Natural killer cell treated with Interleukin-12 subunit alpha and Interleukin-12 subunit beta and Interleukin-15 and Interleukin-18, amount 100 ng/mL, for 72 hours (primary cell): ENCODE measurements at regions not wholly inside any gene's neighbourhood (a gene's known extent, or its start where the extent isn't known, plus 50 kb on each side); places are given as distances from the start of the nearest gene placed in this dataset.
"Not testable (repeated sequence)": the region's sequence is repeated elsewhere in the genome, so short reads cannot be mapped to it uniquely, and the experiment has no call there.

Experiments used
- ATAC-seq, 2 donors: fragments of 150-1000 bp; cut with Tn5 transposase in 1 of 2; sonication (Bioruptor Pico), chemical (Tn5 transposase) in 1 of 2; 2 replicates each; pipeline ENCODE4 v1.10.0; 2021
- DNase-seq: peaks from one replicate; pipeline ENCODE4 v3.0.0; 2022; ENCODE audit warnings: low spot score
- H3K27ac Mint-ChIP-seq, 2 donors: 1 replicate in 1 of 2; 2 replicates in 1 of 2; pipeline ENCODE4 v1.8.0; 2022; ENCODE audit warnings: mixed read lengths in 2 of 2, mild to moderate bottlenecking in 1 of 2, moderate library complexity in 1 of 2
- H3K27me3 Mint-ChIP-seq, 2 donors: 1 replicate in 1 of 2; 2 replicates in 1 of 2; pipeline ENCODE4 v1.8.0; 2022; ENCODE audit warnings: mixed read lengths in 2 of 2
- H3K36me3 Mint-ChIP-seq: one replicate; pipeline ENCODE4 v1.8.0; 2022; ENCODE audit warnings: mixed read lengths
- H3K4me1 Mint-ChIP-seq, 2 donors: 1 replicate in 1 of 2; 2 replicates in 1 of 2; pipeline ENCODE4 v1.8.0; 2022; ENCODE audit warnings: low read depth in 2 of 2, mixed read lengths in 2 of 2, mild to moderate bottlenecking in 1 of 2
- H3K4me3 Mint-ChIP-seq: one replicate; pipeline ENCODE4 v1.8.0; 2022; ENCODE audit warnings: mixed read lengths
- H3K9me3 Mint-ChIP-seq: 2 replicates; pipeline ENCODE4 v1.8.0; 2022; ENCODE audit warnings: mixed read lengths

- no peaks in the 10 kb centered on the region for H3K36me3 Mint-ChIP-seq
Observed at GRCh38 chr7:84786073-84786472, 400.8 kb downstream of the SEMA3D start.

DNA sequence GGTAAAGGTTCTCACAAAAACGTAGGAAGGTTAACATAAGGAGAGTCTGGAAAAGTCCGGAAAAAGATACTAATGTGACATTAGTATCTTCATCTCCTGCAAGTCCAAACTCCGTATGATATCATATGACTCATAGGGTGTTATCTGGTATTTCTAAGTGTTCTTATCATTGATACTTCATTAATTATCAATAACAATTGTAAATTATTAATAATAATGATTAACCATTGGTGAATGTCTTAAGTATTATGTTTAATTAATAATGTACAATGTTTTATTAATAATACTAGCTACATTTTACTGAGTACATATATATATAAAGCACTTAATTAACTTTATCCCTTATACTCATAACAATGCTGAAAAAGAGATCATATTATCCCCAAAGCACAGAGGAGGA, 402.4 kb downstream of the SEMA3D start:
- Mint-ChIP-seq H3K27me3 (no peaks in the 10 kb centered on the region), H3K27ac (no peak overlapping the region), H3K4me1 (no peaks in the 10 kb centered on the region), H3K9me3 (peaks cover 3% of the 10 kb centered on the region), H3K4me3 (no peak overlapping the region), H3K36me3 (no peaks in the 10 kb centered on the region)
- no peak for ATAC-seq
- DNase-seq = no peak

More at GRCh38 chr7:84786073-84786472, 400.8 kb downstream of the SEMA3D start:
- Mint-ChIP-seq H3K9me3 (no peaks in the 10 kb centered on the region), H3K27ac (no peak overlapping the region), H3K27me3 (no peaks in the 10 kb centered on the region), H3K4me3 (no peak overlapping the region), H3K4me1 (no peaks in the 10 kb centered on the region)
- DNase-seq (no peak), ATAC-seq (no peak)

DNA sequence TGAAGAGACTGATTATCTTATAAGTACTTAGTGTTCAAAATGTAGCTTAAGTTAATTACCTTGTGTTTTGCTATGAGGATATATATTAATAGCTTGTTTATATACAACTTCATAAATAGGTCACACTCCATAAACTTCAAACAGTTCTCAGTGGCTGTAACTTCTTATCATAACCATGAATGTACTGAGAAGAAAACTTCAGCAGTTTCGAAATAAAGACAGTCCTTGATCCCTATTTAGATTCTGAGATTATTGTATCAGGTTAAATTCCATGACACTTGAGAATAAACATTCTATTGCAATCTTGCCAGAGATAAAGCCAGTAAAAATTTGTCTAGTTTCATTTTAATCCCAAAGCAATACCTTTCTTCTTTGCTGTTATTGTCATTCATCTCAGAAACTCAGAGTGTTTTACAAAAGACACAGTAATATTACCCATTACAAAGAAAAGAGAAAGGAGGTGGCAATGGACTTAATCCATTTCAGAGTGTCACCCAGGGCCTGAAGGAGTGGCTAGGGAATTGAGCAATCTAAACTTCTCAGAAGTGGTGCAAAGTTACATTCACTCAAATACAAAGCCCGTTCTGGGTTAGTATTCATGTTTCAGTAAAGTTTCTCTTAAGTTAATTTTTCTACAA, 403.6 kb downstream of the SEMA3D start:
- H3K27me3 Mint-ChIP-seq = no peaks in the 10 kb centered on the region
- ATAC-seq = no peak
- H3K4me3 Mint-ChIP-seq = no peak overlapping the region
- DNase-seq = no peak
- H3K36me3 Mint-ChIP-seq = no peaks in the 10 kb centered on the region
- peaks cover 3% of the 10 kb centered on the region for H3K9me3 Mint-ChIP-seq
- no peaks in the 10 kb centered on the region for H3K4me1 Mint-ChIP-seq
- H3K27ac Mint-ChIP-seq = no peak overlapping the region

GRCh38 chr7:84781838-84782237, 405.0 kb downstream of the SEMA3D start:
- Mint-ChIP-seq H3K27me3 (no peaks in the 10 kb centered on the region), H3K4me1 (no peaks in the 10 kb centered on the region), H3K4me3 (no peak overlapping the region), H3K9me3 (peaks cover 6% of the 10 kb centered on the region), H3K27ac (no peak overlapping the region), H3K36me3 (no peaks in the 10 kb centered on the region)
- ATAC-seq (no peak), DNase-seq (no peak)

- H3K27ac Mint-ChIP-seq = no peak overlapping the region
- H3K4me3 Mint-ChIP-seq = no peak overlapping the region
- no peak for ATAC-seq
- DNase-seq = no peak
- no peaks in the 10 kb centered on the region for H3K27me3 Mint-ChIP-seq
- H3K4me1 Mint-ChIP-seq = no peaks in the 10 kb centered on the region
- peaks cover 11% of the 10 kb centered on the region for H3K9me3 Mint-ChIP-seq
- H3K36me3 Mint-ChIP-seq = no peaks in the 10 kb centered on the region
Observed at GRCh38 chr7:84780158-84781124, 406.4 kb downstream of the SEMA3D start.

- Mint-ChIP-seq H3K27me3 (no peaks in the 10 kb centered on the region), H3K27ac (no peak overlapping the region), H3K9me3 (no peaks in the 10 kb centered on the region), H3K4me3 (no peak overlapping the region), H3K4me1 (no peaks in the 10 kb centered on the region), H3K36me3 (no peaks in the 10 kb centered on the region)
- DNase-seq (no peak), ATAC-seq (no peak)
Observed at GRCh38 chr7:84757761-84758160, 429.1 kb downstream of the SEMA3D start.

- DNase-seq = no peak
- Mint-ChIP-seq H3K36me3 (no peaks in the 10 kb centered on the region), H3K4me1 (no peaks in the 10 kb centered on the region), H3K27me3 (no peaks in the 10 kb centered on the region), H3K27ac (no peak overlapping the region), H3K4me3 (no peak overlapping the region), H3K9me3 (peaks cover 8% of the 10 kb centered on the region)
- ATAC-seq = no peak
Observed at GRCh38 chr7:84746353-84746752, 440.5 kb downstream of the SEMA3D start.

GRCh38 chr7:84744385-84744784, 442.5 kb downstream of the SEMA3D start:
- no peak overlapping the region for H3K27ac Mint-ChIP-seq
- H3K9me3 Mint-ChIP-seq = peaks cover 12% of the 10 kb centered on the region

GRCh38 chr7:84738583-84739150, 448.2 kb downstream of the SEMA3D start:
- H3K4me3 Mint-ChIP-seq = no peak overlapping the region
- DNase-seq (no peak), ATAC-seq (no peak)

More at GRCh38 chr7:84744385-84744784, 442.5 kb downstream of the SEMA3D start:
- no peak for ATAC-seq
- H3K36me3 Mint-ChIP-seq = no peaks in the 10 kb centered on the region
- no peak overlapping the region for H3K4me3 Mint-ChIP-seq
- H3K4me1 Mint-ChIP-seq = no peaks in the 10 kb centered on the region
- no peak for DNase-seq
- H3K27me3 Mint-ChIP-seq = no peaks in the 10 kb centered on the region

DNA sequence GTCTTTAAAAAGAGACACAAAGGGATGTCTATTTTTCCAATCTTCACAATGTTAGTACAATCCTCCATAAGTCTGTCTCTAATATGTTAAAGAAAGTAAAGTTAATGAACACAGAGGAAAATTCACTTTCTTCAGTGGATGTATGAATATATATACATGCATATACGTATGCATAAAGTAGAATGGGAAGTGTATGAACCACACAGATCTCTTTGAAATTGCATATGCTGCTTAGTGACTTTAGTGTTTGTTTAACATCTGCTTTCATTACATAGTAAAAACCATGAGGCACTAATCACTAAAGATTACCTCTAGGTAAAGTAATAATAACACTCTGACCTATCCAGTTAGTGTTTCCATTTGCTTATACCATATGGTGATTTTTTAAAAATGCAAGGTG, 451.2 kb downstream of the SEMA3D start:
- Mint-ChIP-seq H3K9me3 (peaks cover 8% of the 10 kb centered on the region), H3K36me3 (no peaks in the 10 kb centered on the region), H3K27me3 (no peaks in the 10 kb centered on the region), H3K4me1 (no peaks in the 10 kb centered on the region), H3K27ac (no peak overlapping the region), H3K4me3 (no peak overlapping the region)
- DNase-seq (no peak), ATAC-seq (no peak)

More at GRCh38 chr7:84738583-84739150, 448.2 kb downstream of the SEMA3D start:
- Mint-ChIP-seq H3K36me3 (no peaks in the 10 kb centered on the region), H3K27me3 (no peaks in the 10 kb centered on the region), H3K9me3 (peaks cover 15% of the 10 kb centered on the region), H3K27ac (no peak overlapping the region), H3K4me1 (no peaks in the 10 kb centered on the region)

DNA sequence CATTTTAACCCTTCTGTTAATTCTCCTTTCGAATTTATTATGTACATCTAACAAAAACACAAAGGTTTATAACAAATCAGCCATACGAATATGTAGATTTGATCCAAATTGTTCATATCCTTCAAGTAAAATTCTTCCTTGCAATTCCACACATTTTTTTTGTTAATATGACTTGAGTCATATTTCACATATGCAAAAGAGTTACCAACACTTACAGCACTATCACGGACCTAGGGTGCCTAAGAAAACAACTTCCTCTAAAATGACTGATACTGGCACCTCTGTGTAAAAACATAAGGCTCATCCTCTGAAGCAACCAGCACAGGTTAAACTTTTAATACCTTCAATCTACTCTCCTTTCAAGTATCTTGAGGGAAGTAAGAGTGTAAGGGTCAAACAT, 451.8 kb downstream of the SEMA3D start:
- no peak for DNase-seq
- H3K27ac Mint-ChIP-seq = no peak overlapping the region
- H3K27me3 Mint-ChIP-seq = no peaks in the 10 kb centered on the region
- no peaks in the 10 kb centered on the region for H3K36me3 Mint-ChIP-seq
- H3K4me1 Mint-ChIP-seq = no peaks in the 10 kb centered on the region
- no peak for ATAC-seq
- H3K4me3 Mint-ChIP-seq = no peak overlapping the region
- peaks cover 8% of the 10 kb centered on the region for H3K9me3 Mint-ChIP-seq

- H3K4me3 Mint-ChIP-seq, H3K27me3 Mint-ChIP-seq, H3K9me3 Mint-ChIP-seq, ATAC-seq, H3K4me1 Mint-ChIP-seq, H3K36me3 Mint-ChIP-seq, H3K27ac Mint-ChIP-seq, DNase-seq: not testable (repeated sequence)
Observed at GRCh38 chr7:84733976-84734375, 452.9 kb downstream of the SEMA3D start.

DNA sequence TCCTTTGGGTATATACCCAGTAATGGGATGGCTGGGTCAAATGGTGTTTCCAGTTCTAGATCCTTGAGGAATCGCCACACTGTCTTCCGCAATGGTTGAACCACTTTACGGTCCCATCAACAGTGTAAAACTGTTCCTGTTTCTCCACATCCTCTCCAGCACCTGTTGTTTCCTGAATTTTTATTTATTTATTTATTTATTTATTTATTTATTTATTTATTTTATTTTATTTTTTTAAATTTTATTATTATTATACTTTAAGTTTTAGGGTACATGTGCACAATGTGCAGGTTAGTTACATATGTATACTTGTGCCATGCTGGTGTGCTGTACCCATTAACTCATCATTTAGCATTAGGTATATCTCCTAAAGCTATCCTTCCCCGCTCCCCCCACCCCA, 456.0 kb downstream of the SEMA3D start:
- not testable (repeated sequence) for H3K4me3 Mint-ChIP-seq, H3K36me3 Mint-ChIP-seq, ATAC-seq, DNase-seq, H3K4me1 Mint-ChIP-seq, H3K27me3 Mint-ChIP-seq, H3K27ac Mint-ChIP-seq
- peaks cover 17% of the 10 kb centered on the region for H3K9me3 Mint-ChIP-seq

DNA sequence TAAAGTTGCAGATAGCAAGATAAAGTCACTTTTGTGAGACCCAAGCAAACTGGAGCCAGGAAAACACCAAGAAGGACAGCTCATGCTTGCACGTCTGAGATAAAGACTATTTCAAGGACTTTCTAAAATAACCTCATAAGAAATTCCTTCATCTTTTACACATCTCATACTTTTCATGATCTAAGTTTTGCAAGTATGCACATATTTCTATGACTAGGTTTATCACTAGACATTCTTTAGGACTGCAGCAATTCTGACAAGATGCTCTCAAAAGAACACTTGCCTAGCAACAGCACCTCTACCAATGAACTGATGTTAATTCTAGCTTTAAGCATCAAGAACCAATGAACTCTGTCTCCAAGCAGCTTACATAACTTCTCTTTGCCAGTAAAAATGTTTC, 457.6 kb downstream of the SEMA3D start:
- no peak for ATAC-seq

More for the DNA sequence above, 457.6 kb downstream of the SEMA3D start:
- Mint-ChIP-seq H3K4me3 (no peak overlapping the region), H3K36me3 (peaks cover 6% of the 10 kb centered on the region), H3K9me3 (peaks cover 18% of the 10 kb centered on the region), H3K27me3 (no peaks in the 10 kb centered on the region), H3K27ac (no peak overlapping the region), H3K4me1 (no peaks in the 10 kb centered on the region)
- DNase-seq = no peak
